Uterus (tissue), 3 donors: ENCODE measurements at regions not wholly inside any gene's neighbourhood (a gene's known extent, or its start where the extent isn't known, plus 50 kb on each side); places are given as distances from the start of the nearest gene placed in this dataset.

ENCODE experiments used
- DNase-seq, 2 donors: peaks; one replicate each; pipeline ENCODE4 v3.0.0-alpha.2; 2019 to 2020
- H3K27ac ChIP-seq, 2 donors: fragments of 200-600 bp; sonication (generic); 1 replicate in 1 of 2; 2 replicates in 1 of 2; pipeline ENCODE4 v1.5.1; 2016 to 2018
- H3K27me3 ChIP-seq, 2 donors: fragments of 200-600 bp; sonication (generic); one replicate each; pipeline ENCODE4 v1.5.1; 2018 to 2019; ENCODE audit warnings: control low read depth in 1 of 2
- H3K36me3 ChIP-seq, 2 donors: fragments of 200-600 bp; sonication (generic); one replicate each; pipeline ENCODE4 v1.5.1; 2019; ENCODE audit warnings: control low read depth in 1 of 2
- H3K4me1 ChIP-seq, 2 donors: fragments of 200-600 bp; sonication (generic); one replicate each; pipeline ENCODE4 v1.5.1; 2018 to 2019; ENCODE audit warnings: control low read depth in 1 of 2
- H3K4me3 ChIP-seq, 2 donors: fragments of 200-600 bp; sonication (generic); 1 replicate in 1 of 2; 2 replicates in 1 of 2; pipeline ENCODE4 v1.5.1; 2018 to 2019; ENCODE audit warnings: mild to moderate bottlenecking in 1 of 2
- H3K9me3 ChIP-seq, 2 donors: fragments of 200-600 bp; sonication (generic); one replicate each; pipeline ENCODE4 v1.5.1; 2019; ENCODE audit warnings: control low read depth in 1 of 2
- CTCF ChIP-seq, 4 experiments: fragments of 200-600 bp in 2 of 4; fragments of 450-650 bp in 2 of 4; sonication (generic) in 2 of 4; IDR thresholded peaks; one replicate each; pipeline ENCODE4 v1.5.1; 2016 to 2019; ENCODE audit warnings: antibody characterized with exemption in 4 of 4, mild to moderate bottlenecking in 2 of 4, moderate library complexity in 1 of 4
- POLR2A ChIP-seq, 2 donors: fragments of 450-650 bp; IDR thresholded peaks; one replicate each; pipeline ENCODE4 v1.6.1; 2016; ENCODE audit warnings: antibody characterized with exemption in 2 of 2, mild to moderate bottlenecking in 1 of 2, moderate library complexity in 1 of 2
- intact Hi-C: fragments of 100-400 bp; cut with DNase I; formaldehyde crosslinking; loops from one replicate; pipeline ENCODE4 v1.15.1; 2023; ENCODE audit warnings: low total_unique reads
- donor health status: DM: yes; HTN: yes; CAD: no.

DNA sequence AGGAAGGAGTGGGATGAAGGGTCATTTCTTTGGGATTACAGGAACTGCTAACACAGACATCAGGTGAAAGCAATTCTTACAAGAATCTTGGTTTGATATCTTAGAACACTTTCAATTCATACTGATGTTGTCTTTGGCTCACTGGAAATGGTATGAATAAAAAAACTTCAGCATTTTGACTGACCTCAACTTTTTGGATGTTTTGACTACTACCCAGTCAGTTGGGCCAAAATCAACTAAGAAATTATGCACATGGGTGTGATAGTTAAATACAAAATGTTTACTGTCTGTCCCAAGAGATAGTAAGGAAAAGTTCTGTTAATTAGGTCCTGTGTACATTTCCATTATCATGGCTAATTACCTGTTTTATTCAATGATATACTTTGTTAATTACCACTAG is 165.5 kb upstream of the LRIG1 start:
- no peaks in the 10 kb centered on the region for H3K9me3 ChIP-seq
- no peak for TF ChIP-seq POLR2A (IDR thresholded peaks at IDR 0.05)
- no peak for TF ChIP-seq CTCF (IDR thresholded peaks at IDR 0.05)
- DNase-seq = no peak
- intact Hi-C loops = no loop called here
- no peaks in the 10 kb centered on the region for H3K27me3 ChIP-seq
- no peaks in the 10 kb centered on the region for H3K4me1 ChIP-seq
- no peaks in the 10 kb centered on the region for H3K36me3 ChIP-seq
- no peak overlapping the region for H3K4me3 ChIP-seq
- no peak overlapping the region for H3K27ac ChIP-seq

- H3K36me3 ChIP-seq = no peaks in the 10 kb centered on the region
- intact Hi-C loops = no loop called here
- no peak for DNase-seq
These were observed 166.4 kb upstream of the LRIG1 start for GRCh38 chr3:66667263-66667662.

DNA sequence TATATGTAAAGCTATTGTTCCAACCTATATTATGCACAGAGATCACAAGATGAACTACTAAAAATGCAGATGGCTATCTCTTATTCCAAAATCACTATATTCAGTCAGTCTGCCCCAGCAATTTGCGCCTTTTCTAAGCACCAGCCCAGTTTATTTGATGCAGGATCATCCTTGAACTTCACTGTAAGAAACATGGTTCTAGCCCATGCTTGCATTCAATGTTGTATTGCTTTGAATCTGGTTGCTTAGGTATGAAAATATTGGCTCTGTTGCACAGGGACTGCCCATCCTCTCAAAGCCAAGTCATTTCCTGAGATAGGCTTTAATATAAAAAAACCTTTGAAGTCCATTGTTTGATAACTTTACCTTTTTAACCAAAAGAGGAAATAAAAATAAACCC is 170.5 kb upstream of the LRIG1 start:
- Histone ChIP-seq H3K36me3 (no peaks in the 10 kb centered on the region), H3K27ac (no peak overlapping the region), H3K9me3 (no peaks in the 10 kb centered on the region), H3K4me1 (no peaks in the 10 kb centered on the region), H3K4me3 (no peak overlapping the region), H3K27me3 (no peaks in the 10 kb centered on the region)
- intact Hi-C loops = no loop called here
- DNase-seq = no peak
- TF ChIP-seq POLR2A (IDR thresholded peaks at IDR 0.05) (no peak), CTCF (IDR thresholded peaks at IDR 0.05) (no peak)

More at GRCh38 chr3:66667263-66667662, 166.4 kb upstream of the LRIG1 start:
- H3K4me1 ChIP-seq = no peaks in the 10 kb centered on the region
- no peaks in the 10 kb centered on the region for H3K9me3 ChIP-seq
- H3K4me3 ChIP-seq = no peak overlapping the region
- no peak overlapping the region for H3K27ac ChIP-seq
- no peak for TF ChIP-seq POLR2A (IDR thresholded peaks at IDR 0.05)
- no peak for TF ChIP-seq CTCF (IDR thresholded peaks at IDR 0.05)
- no peaks in the 10 kb centered on the region for H3K27me3 ChIP-seq

DNA sequence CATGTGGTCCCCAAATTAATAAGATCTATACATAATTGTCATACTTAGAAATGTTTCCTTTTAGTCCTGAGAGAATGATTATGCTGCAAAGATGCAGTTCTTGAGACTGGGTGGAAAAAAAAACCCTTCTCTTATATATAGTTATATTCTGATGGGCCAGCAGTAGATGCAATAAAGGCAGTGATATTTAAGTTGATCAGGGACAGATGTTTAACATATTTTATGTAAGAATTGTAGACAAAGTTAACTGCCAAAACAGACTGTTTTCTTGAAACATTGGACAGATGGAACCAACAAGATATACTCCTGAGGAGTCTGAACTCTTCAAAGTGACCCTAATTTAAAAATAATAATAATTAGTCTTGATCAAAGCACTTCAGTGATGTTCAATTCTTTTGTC is 172.0 kb upstream of the LRIG1 start:
- no peak overlapping the region for H3K4me3 ChIP-seq
- H3K27ac ChIP-seq = no peak overlapping the region

GRCh38 chr3:66673293-66673692 is 172.5 kb upstream of the LRIG1 start:
- intact Hi-C loops = no loop called here
- Histone ChIP-seq H3K27ac (no peak overlapping the region), H3K4me1 (no peaks in the 10 kb centered on the region), H3K9me3 (peaks cover 0 to 3% of the 10 kb centered on the region in 2 donors), H3K4me3 (no peak overlapping the region), H3K27me3 (no peaks in the 10 kb centered on the region), H3K36me3 (no peaks in the 10 kb centered on the region)
- DNase-seq = no peak
- no peak for TF ChIP-seq CTCF (IDR thresholded peaks at IDR 0.05)
- TF ChIP-seq POLR2A (IDR thresholded peaks at IDR 0.05) = no peak

More for the DNA sequence above, 172.0 kb upstream of the LRIG1 start:
- Histone ChIP-seq H3K9me3 (peaks cover 0 to 2% of the 10 kb centered on the region in 2 donors), H3K27me3 (no peaks in the 10 kb centered on the region), H3K4me1 (no peaks in the 10 kb centered on the region), H3K36me3 (no peaks in the 10 kb centered on the region)
- intact Hi-C loops = no loop called here
- TF ChIP-seq CTCF (IDR thresholded peaks at IDR 0.05) (no peak), POLR2A (IDR thresholded peaks at IDR 0.05) (no peak)
- DNase-seq = no peak
